ENCODE measurements at regions not wholly inside any gene's neighbourhood (a gene's known extent, or its start where the extent isn't known, plus 50 kb on each side); places are given as distances from the start of the nearest gene placed in this dataset.

- TF ChIP-seq POLR2A (IDR thresholded peaks at IDR 0.05) (no peak), CTCF (IDR thresholded peaks at IDR 0.05) (no peak), POLR2AphosphoS5 (IDR thresholded peaks at IDR 0.05) (no peak), EP300 (IDR thresholded peaks at IDR 0.05) (no peak)
These were observed 234.1 kb downstream of the TUBA3C start for GRCh38 chr13:18947376-18947977.
